ENCODE measurements at regions not wholly inside any gene's neighbourhood (a gene's known extent, or its start where the extent isn't known, plus 50 kb on each side); places are given as distances from the start of the nearest gene placed in this dataset.

DNA sequence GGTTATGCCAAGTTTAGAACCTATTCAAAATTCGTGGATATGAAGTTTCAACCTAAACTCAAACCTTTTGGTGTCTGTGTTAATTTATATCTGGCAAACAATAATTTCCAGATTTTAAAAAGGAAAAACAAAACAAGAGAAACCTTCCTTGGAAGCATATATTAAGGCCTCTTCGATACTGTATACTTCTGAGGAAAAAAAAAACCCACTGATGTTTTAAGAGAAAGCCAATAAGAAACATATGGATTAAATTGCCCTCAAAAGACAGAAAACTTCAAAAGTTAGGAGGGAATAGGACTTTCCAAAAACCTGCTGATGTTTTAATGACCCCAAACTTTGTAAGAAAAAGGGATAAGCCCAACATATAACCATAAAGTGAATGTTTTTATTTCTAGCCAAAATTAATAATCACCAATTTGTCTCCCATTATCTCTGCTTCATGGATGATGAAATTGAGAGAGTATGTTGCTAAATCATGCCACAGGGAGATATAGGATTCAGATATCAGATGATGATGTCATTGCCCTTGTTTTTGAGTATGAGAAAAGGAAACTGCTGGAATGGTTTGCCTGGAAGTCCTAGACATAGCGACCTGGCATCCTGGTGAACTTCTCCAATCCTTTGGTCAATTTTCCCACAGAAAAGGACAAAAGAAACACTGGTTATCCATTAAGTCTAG, 423.9 kb downstream of the DMRT2 start:
- Histone ChIP-seq H3K27me3 (no peaks in the 10 kb centered on the region), H3K27ac (no peak overlapping the region), H3K4me3 (no peak overlapping the region), H3K9me3 (no peaks in the 10 kb centered on the region), H3K4me1 (no peaks in the 10 kb centered on the region), H3K36me3 (no peaks in the 10 kb centered on the region)
- in situ Hi-C loops (cut with MboI; ENCODE audit: low sequenced_read_pairs in 4 of 4) (no loop called here), intact Hi-C loops (cut with DNase I; ENCODE audit: low total_unique reads) (no loop called here)
- TF ChIP-seq, protein P1, sequence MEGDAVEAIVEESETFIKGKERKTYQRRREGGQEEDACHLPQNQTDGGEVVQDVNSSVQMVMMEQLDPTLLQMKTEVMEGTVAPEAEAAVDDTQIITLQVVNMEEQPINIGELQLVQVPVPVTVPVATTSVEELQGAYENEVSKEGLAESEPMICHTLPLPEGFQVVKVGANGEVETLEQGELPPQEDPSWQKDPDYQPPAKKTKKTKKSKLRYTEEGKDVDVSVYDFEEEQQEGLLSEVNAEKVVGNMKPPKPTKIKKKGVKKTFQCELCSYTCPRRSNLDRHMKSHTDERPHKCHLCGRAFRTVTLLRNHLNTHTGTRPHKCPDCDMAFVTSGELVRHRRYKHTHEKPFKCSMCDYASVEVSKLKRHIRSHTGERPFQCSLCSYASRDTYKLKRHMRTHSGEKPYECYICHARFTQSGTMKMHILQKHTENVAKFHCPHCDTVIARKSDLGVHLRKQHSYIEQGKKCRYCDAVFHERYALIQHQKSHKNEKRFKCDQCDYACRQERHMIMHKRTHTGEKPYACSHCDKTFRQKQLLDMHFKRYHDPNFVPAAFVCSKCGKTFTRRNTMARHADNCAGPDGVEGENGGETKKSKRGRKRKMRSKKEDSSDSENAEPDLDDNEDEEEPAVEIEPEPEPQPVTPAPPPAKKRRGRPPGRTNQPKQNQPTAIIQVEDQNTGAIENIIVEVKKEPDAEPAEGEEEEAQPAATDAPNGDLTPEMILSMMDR (IDR thresholded peaks at IDR 0.05 in 4 of 5, conservative IDR thresholded peaks at IDR 0.05 in 1 of 5), result no peak
- TF ChIP-seq POLR2A (IDR thresholded peaks at IDR 0.05), result no peak
- ATAC-seq, result no peak
- DNase-seq, result no peak

DNA sequence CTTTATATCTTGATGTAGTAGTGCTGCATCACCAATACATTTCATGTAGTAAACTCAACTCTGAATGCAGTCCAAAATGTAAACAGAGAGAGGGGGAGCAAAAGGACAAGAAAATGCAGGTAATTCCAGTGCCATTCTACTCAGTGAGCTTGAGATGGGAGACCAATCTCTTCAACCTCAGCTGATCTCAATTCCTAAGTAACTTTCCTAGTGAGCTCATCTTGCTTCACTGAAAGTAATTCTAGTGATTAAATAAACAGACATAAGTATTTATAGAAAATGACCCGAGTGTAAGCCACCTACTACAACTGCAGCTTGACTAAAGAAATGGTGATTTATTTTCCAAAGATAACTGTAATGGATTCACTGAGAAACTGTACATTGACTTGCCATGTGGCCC, 424.5 kb downstream of the DMRT2 start:
- intact Hi-C loops (cut with DNase I; ENCODE audit: low total_unique reads) (no loop called here), in situ Hi-C loops (cut with MboI; ENCODE audit: low sequenced_read_pairs in 4 of 4) (no loop called here)
- Histone ChIP-seq H3K9me3 (no peaks in the 10 kb centered on the region), H3K36me3 (no peaks in the 10 kb centered on the region), H3K4me1 (no peaks in the 10 kb centered on the region), H3K27ac (no peak overlapping the region), H3K27me3 (no peaks in the 10 kb centered on the region), H3K4me3 (no peak overlapping the region)
- ATAC-seq (no peak), DNase-seq (no peak)
- no peak for TF ChIP-seq POLR2A (IDR thresholded peaks at IDR 0.05)
- TF ChIP-seq, protein P1 (IDR thresholded peaks at IDR 0.05 in 4 of 5, conservative IDR thresholded peaks at IDR 0.05 in 1 of 5), result no peak

DNA sequence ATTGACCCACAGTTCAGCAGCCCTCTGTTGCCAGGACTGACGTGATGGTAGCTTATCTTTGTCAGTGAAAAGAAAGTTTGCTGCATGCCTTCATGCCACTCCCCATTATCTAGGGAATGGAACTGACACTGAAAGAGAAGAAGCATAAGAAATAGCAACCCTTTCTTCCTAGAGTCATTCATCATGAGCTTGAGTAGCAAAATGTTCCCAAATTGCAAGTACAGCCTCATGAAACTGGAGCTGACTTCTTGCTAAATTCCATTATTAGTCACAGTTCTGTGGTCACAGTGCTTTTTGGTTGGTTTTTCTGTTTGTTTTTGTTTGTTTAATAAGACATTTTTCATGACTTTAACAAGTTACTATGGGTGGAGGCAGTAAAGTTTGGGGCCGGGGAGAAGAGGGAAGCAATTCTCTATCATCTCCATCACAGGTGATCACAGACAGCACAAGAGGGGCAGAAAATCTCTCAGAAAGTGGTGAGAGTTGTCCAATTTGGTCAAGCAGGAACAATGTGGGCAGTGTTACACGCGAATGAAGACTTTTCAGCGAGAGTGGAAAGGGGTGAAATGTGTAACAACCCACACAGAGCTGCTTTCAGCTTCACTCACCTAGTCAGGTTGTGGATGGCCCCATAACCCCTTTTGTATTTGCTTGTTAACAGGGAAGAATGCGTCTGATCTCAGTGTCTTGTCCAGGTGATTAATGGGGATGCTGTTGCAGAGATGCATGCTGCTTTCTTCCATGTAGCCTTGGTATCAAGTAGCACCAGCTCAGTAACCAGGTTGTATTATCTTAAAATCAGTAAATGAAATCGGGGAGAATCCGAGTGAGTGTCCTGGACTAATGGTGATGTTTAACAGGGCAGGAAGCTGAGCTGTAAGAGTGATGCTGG, 440.4 kb downstream of the DMRT2 start:
- intact Hi-C loops (cut with DNase I; ENCODE audit: low total_unique reads), result no loop called here
- TF ChIP-seq, protein P1 (IDR thresholded peaks at IDR 0.05 in 4 of 5, conservative IDR thresholded peaks at IDR 0.05 in 1 of 5), result no peak
- TF ChIP-seq POLR2A (IDR thresholded peaks at IDR 0.05), result no peak

DNA sequence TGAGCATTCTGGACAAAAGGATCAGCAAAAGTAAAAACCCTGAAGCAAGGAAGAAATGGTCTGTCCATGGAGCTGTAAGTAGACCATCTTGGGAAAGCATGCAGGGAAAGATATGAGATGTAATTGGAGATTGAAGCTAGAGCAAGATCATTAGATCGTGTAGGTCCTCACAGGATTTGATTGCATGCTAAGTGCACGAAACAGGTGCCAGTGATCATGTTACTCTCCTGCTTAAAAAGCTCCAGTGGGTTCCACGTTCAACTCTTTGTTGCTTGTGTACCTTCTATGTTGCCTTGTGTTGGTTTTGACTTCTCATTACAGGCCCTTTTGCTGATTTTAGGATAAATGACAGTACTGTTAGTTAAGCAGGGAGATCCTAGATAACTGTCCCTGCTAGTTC, 442.0 kb downstream of the DMRT2 start:
- no peak for TF ChIP-seq POLR2A (IDR thresholded peaks at IDR 0.05)
- TF ChIP-seq, protein P1 (IDR thresholded peaks at IDR 0.05 in 4 of 5, conservative IDR thresholded peaks at IDR 0.05 in 1 of 5), result no peak
- in situ Hi-C loops (cut with MboI; ENCODE audit: low sequenced_read_pairs in 4 of 4) (no loop called here), intact Hi-C loops (cut with DNase I; ENCODE audit: low total_unique reads) (no loop called here)
- Histone ChIP-seq H3K4me1 (no peaks in the 10 kb centered on the region), H3K9me3 (no peaks in the 10 kb centered on the region), H3K27me3 (no peaks in the 10 kb centered on the region), H3K36me3 (no peaks in the 10 kb centered on the region), H3K4me3 (no peak overlapping the region), H3K27ac (no peak overlapping the region)
- no peak for ATAC-seq
- no peak for DNase-seq

More for the DNA sequence above, 440.4 kb downstream of the DMRT2 start:
- Histone ChIP-seq H3K27me3 (no peaks in the 10 kb centered on the region), H3K36me3 (no peaks in the 10 kb centered on the region), H3K9me3 (no peaks in the 10 kb centered on the region), H3K4me3 (no peak overlapping the region), H3K4me1 (no peaks in the 10 kb centered on the region), H3K27ac (no peak overlapping the region)
- no peak for DNase-seq
- no peak for ATAC-seq
- in situ Hi-C loops (cut with MboI; ENCODE audit: low sequenced_read_pairs in 4 of 4), result no loop called here
